DMS53 treated with DMSO at 0.1 percent for 48 hours (cell line): ENCODE measurements at regions not wholly inside any gene's neighbourhood (a gene's known extent, or its start where the extent isn't known, plus 50 kb on each side); places are given as distances from the start of the nearest gene placed in this dataset.
"Not testable (repeated sequence)": the region's sequence is repeated elsewhere in the genome, so short reads cannot be mapped to it uniquely, and the experiment has no call there.

Source experiments
- DNase-seq: peaks from one replicate; lab custom pipeline; 2025; ENCODE audit not compliant: unreplicated experiment; lab: John Stamatoyannopoulos, UW

DNA sequence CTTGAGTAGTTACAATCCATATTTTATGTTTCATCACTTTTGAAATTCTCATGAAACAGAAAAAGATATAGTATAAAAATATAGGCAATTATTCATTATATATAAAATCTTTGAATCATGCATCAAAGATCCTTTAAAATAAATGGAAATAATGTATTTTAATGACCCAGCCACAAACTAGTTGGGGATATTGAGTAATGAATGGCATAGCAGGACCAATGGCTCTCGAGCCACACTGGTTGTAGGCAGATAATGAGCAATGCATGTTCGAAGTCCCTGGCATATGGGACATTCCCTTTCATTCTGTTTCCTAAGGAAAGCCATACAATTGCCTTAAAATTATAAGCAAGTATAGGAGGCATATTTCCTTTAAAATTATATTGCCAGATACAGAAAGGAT, 107.4 kb upstream of the IL12A start:
- DNase-seq = no peak

DNA sequence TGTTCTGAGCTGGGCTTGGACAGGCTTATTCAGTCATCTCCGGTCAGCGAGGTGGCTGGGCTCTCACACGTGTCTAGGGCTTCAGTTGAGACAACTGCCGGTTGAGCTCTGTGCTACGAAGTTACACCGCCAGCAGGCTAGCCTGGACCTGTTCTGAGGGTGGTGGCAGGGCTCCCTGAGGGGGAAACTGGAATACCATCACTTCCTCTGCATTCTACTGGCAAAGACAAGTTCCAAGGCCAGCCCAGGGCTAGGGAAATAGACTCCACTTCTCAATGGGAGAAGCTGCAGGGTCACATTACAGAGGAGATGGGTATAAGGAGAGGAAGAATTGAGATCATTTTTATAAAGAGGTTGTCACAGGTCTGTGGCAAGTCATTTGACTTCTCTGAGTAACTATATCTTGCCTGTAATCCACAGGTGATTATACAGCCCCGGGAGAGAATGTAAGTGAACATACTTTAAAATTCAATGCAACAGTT, 106.8 kb upstream of the IL12A start:
- DNase-seq = no peak

DNA sequence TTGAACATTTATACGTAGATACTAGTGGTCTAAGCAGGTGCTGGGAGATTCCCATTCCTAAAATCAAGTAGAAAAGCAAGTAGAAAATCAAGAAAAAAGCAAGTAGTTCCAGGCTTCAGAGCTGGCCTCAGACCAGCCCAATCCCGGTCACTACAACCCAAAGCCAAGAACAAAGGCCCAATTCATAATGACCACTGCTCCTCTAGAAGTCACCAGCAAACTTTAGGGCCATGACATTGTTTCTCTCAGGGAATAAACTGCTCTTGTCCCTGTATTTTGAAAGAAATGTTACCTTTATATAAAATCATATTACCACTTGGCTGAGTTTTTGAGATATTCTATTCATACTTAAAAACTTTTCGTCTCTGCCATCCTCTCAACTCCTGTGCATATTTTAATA, 106.3 kb upstream of the IL12A start:
- no peak for DNase-seq

- DNase-seq = no peak
Measured at GRCh38 chr3:159882790-159883779, 105.5 kb upstream of the IL12A start.

DNA sequence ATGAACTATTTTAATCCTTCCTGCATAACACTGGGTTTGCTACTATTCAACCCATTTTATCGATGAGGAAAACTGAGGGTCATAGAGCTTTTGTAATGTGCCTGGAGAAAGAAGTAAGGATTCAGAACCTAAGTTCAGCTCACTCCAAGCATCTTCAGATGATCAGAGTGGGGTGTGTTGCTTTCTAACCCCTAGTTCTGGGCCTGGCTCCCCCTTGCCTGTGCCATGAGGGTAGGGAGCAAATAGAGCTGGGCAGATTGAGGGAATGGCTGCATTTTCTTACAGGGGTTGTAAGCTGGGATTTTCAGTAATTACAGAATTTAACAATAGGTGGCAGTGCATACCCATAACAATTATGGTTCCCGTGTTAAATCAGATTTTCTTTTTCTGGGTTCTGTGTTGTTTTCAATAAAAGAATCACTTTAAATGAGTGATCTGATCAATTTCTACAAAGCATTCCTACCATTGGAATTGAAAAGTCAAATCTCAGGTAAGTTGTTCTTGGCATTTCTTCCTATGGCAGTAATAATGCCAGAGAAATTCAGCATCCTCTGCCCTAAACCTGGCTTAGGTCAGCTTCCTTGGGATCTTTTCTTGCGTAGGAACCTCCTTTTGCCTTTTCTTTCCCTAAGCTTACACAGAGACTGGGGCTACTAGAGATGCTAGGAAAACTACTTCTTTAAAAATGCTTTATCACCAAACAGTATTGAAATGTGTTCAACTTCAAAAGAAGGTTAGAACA, 103.8 kb upstream of the IL12A start:
- peak; percentile 3 for DNase-seq

DNA sequence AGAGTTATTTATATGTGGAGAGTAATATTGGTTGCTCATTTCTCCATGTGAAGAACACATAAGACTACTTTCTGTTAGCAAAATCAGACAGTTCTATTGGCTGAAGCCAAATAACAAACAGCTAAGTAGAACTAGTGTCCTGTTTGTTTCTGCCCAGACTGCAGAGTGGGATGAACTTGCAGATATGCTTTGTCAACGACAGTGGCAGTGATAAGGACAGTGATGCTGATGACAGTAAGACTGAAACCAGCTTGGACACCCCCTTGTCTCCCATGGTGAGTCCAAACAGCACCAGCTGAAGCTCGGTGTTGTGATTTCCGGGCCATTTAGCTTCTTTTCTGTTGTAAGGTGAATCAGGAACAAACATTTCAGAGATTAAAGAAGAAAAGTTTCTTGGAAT, 102.6 kb upstream of the IL12A start:
- no peak for DNase-seq

GRCh38 chr3:159886530-159886929, 102.1 kb upstream of the IL12A start:
- not testable (repeated sequence) for DNase-seq

DNA sequence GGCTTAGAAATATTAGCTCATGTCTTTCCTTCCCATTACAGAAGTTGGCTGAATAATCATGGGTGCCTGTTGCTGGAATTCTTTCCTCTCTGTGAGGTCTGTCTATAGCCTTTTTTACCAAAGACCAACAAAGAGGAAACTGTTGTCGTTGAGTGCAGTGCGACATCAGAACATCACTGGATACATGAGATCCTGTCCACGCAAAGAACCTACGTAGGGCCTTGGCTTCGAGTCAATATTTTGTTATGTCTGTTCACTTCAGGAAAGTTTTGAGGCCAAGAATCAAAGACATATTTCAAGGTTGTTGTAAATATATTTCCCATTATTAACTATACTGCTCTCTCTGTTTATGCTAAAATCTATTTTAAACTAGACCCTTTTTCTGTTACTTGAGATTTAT, 101.5 kb upstream of the IL12A start:
- no peak for DNase-seq

DNA sequence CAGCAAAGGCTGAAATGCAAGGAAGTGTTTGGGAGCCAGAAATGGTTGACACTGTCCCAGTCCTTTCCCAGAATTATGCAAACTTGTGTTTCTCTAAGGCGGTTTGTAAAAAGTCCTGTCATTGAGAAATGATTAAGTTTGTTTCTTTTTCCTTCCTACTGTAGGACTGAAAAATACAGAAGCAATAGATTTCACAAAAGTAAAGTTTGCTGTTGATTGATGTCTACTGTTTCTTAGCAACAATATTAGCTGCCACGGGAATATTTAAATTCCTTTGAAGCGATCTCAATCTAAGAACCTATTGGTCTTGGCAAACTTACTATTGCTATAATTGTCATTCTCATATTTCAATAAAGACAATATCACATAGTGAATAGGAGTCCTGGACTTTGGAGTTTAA, 100.7 kb upstream of the IL12A start:
- no peak for DNase-seq

DNA sequence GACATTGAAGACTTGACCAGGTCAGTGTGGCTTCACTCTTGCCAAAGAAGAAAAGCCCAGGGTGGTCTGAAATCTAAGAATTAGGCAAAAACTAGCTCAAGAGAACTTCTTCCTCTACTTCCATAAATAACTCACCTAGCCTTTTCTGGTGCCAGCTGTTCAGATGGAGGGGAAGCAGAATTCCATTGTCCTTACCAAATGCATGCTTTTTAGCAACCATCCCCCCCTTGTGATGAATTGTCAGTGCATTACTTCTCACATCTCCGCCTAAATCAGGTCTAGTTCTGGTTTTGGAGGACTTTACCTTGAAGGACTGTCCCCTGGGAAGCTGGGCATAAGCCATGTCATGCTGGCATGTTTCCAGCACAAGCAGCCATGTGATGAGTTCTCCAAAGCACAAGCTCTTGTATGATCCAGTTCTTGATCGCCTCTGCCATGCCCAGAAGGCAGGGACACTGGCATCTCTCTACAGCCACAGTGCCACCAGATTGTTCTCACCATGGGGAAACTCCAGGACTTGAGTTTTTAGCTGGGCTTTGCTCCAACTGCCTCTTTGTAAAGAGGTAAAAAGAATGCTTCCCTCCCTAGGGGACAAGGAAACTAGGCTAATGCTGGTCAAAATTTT, 96.4 kb upstream of the IL12A start:
- DNase-seq = no peak

GRCh38 chr3:159892801-159893200, 95.8 kb upstream of the IL12A start:
- DNase-seq = no peak

DNA sequence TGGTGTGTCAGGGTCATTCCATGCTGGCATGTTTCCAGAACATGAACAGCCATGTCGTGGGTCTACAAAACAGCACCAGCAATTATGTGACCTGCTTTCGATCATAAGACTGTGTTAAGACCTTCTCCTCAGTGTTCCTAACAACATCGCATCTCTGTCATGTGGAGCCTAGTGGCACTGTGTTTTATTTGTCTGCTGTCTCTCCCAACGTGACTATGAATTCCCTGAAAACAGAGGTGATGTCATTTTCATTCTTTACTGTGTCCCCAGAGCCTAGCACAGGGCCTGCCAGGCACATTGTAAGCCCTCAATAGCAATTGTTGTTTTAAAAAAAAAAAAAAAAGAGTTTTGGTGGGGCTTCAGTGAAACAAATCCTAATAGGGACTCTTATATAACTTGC, 94.2 kb upstream of the IL12A start:
- no peak for DNase-seq

- DNase-seq = no peak
Measured at GRCh38 chr3:159895430-159895829, 93.2 kb upstream of the IL12A start.

- DNase-seq = no peak
Measured at GRCh38 chr3:159896543-159896942, 92.1 kb upstream of the IL12A start.

DNA sequence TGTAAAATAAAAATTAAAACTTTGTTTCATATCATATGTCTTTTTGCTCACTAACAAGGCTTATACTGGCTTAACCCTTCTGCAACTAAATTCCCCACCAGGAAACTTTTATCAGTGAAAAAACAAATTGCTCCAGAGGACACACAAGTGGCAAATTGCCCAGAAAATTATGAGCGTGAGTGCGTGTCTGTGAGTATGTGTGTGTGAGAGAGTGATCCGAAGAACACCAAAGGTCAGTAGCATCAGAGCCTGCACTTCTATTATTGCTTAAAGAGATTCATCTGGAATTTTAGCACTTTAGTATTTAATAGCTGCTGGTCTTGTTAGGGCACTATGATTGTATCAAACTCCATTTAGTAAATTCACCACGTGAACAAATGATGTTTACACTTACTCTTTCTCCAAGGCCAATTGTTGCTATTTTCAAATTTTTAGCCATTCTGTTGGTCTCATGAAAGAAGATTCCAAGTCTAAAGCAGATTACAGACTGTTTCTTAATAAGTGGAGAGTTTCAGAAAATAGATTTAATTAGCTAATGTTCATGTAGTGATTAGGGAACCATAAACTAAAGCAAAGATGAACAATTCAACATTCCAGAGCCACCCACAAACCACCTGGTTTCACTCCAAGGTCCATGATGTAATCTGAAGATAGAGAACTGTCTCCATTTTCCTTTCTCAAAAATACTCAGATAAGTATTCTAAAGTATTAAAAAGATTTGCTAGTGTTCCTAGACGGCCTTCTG, 91.1 kb upstream of the IL12A start:
- no peak for DNase-seq

- no peak for DNase-seq
Measured at GRCh38 chr3:159898147-159898546, 90.5 kb upstream of the IL12A start.

DNA sequence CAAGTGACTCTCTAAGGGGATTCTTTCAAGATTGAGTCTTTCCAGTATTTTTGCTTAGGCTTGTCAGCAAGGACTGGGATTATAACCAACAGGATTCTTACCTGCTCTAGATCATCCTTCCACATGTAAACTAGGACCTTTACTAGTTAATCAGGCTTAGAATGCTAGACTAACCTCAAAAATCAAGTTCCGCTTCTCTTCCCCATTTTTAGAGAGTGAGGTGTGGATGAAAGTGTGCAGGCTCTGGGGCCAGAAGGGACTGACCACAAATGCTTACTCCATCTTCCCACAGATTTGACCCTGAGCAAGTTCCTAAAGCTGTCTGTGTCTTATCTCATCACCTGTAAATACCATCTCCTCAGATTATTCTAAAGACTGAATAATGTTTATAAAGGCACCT, 89.5 kb upstream of the IL12A start:
- no peak for DNase-seq

GRCh38 chr3:159902546-159903314, 85.9 kb upstream of the IL12A start:
- DNase-seq = no peak

- DNase-seq = no peak
Measured at GRCh38 chr3:159904455-159904854, 84.2 kb upstream of the IL12A start.

DNA sequence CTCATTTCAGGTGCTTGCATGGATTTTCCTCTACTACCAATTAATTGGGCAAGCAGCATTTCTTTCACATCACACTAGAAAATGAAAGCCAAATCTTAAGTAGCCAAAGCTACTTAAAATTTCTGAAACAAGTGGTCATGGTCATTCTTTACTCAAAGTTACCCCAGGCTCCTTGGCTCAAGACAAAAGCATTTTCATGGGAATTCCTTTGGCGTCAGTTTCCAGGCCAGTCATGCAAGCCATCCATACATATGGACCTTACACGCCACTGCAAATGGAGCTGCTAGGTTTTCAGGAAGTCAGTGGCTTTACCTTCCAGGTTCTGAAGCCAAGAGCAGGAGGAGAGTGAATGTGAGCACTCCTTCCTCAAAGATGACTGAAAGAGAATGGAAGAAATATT, 83.7 kb upstream of the IL12A start:
- no peak for DNase-seq
